ENCODE measurements at regions not wholly inside any gene's neighbourhood (a gene's known extent, or its start where the extent isn't known, plus 50 kb on each side); places are given as distances from the start of the nearest gene placed in this dataset.

DNA sequence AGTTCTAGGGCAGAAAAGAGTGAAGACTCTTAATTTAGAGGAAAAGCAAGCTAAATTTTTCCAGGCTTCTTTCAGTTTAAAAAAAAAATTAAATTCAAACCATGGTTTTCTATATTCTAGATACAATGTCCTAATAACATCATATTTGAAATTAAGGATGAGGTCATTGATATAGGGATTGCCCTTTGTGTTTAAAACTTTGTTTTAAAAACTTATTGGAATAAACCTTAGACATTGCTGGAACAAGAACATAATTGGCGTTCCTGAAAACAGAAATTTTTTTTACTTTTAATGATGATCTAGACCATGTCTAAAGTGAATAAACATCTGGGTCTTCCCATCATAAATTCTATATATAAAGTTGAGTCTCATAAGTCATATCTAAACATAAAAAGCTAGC is 859.4 kb upstream of the CHORDC1 start:
- TF ChIP-seq, protein P1, sequence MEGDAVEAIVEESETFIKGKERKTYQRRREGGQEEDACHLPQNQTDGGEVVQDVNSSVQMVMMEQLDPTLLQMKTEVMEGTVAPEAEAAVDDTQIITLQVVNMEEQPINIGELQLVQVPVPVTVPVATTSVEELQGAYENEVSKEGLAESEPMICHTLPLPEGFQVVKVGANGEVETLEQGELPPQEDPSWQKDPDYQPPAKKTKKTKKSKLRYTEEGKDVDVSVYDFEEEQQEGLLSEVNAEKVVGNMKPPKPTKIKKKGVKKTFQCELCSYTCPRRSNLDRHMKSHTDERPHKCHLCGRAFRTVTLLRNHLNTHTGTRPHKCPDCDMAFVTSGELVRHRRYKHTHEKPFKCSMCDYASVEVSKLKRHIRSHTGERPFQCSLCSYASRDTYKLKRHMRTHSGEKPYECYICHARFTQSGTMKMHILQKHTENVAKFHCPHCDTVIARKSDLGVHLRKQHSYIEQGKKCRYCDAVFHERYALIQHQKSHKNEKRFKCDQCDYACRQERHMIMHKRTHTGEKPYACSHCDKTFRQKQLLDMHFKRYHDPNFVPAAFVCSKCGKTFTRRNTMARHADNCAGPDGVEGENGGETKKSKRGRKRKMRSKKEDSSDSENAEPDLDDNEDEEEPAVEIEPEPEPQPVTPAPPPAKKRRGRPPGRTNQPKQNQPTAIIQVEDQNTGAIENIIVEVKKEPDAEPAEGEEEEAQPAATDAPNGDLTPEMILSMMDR (IDR thresholded peaks at IDR 0.05), result no peak

DNA sequence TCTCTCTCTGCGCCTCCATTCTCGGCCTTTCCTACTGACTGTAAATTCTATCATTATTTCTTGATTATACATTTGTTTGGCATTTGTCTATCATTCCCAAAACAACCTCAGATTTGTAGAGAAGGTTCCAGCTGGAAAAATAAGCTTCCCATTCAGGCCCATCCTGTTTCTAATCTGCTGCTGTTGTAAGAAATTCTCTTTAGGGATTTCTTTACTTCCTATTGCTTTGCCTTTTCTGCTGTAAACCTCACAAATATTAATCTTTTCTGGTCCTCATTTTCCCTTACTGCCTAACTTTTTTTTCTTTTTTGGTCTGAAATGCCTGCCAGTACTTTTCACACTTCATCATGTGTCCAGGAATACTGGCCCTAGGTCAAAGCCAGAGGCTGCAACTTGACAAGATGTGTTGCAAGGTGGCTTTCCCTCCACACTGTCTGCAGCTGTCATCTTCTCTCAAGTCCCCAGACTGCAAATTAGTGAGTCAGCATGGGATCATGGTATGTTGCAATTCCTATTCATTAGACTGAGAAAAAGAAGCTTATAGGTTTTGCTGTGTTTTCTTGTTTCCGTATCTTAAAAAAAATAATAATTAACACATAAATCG is 858.7 kb upstream of the CHORDC1 start:
- TF ChIP-seq, protein P1 (IDR thresholded peaks at IDR 0.05), result no peak

DNA sequence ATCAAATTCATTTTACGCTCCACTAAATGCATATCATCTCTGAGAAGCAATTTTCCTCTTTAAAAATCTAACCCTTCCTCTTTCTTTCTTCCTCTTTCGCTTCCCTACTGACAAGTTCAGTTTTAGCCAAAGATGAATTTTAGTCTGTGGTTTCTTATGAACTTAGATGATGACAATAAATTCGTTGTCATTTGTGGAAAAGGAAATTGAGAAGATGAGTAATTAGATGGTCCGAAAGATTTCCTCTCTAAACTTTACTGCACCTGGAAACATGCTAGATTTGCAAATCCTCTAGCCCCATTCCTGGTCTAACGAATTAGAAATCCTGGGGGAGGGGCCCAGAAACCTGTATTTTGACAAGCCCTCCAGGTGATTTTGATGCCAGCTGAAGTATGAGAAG is 855.4 kb upstream of the CHORDC1 start:
- TF ChIP-seq, protein P1 (IDR thresholded peaks at IDR 0.05), result no peak

DNA sequence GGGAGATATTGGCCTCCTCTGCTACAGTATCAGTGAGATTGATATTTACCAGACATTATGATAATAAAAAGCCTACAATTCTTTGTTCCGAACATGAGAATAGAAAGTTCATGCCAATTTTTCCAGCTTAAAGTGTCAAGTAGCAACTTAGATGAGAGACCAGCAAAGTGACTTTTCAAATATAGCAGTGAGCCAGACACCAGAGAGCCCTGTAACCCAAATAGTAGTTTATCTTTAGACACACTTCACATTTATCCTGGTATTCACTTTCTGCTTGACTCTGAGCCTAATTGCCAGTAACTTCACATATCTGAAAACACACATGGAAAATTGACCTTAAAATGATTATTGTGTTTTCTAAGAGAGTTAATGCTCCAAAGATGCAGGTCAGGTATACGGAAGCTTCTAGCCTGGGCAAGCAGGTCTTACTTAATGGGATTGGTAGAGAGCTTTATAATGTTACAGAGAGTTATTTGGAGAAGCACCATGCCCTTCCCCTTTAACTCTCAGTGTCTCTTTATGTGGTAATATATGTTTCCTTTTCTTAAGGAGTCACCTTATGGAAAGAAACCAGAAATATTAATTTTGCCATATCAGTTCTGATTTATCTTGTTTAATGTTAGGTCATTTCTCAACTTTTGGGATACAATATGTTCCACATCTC is 852.3 kb upstream of the CHORDC1 start:
- TF ChIP-seq, protein P1 (IDR thresholded peaks at IDR 0.05), result no peak

DNA sequence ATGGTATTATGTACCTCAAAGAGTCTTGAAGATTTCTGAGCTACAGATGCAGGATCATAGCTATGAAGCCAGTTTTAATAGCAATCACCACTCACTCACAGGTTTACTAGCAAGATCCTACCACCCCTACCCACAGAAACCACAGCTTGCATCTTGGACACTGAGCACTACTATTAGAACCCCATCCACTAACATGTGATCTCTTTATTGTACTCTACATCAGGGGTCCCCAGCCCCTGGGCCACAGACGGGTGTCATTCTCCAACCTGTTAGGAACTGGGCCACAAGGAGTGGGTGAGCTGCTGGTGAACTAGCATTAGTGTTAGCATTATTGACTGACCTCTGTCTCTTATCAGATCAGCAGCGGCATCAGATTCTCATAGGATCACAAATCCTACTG is 844.8 kb upstream of the CHORDC1 start:
- TF ChIP-seq, protein P1 (IDR thresholded peaks at IDR 0.05), result no peak

DNA sequence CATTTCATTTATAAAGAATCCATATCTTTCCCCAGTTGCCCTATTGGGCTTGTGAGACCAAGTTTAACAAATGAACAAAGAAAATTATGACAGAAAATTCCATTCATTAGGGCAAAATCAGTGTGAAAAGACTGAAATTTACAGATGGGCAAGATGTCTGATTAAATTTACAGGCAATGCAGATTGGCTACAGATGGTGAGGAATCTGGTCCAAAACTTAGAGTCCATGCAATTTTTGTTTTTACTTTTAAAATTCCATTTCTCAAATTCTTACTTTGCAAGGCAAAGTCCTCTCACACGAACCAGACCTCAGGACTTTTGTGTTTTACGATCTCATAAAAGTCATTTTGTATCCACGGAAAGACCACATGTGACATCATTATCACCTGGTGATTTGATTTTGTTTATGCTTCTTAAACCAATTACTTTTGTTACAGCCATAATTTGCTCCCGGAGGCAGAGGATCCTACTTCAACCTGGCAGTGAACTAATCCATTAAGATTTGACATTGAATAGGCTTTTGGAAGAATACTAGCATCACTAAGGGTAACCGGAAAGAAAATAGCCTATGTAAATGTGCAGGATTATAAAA is 843.7 kb upstream of the CHORDC1 start:
- TF ChIP-seq, protein P1 (IDR thresholded peaks at IDR 0.05), result no peak

DNA sequence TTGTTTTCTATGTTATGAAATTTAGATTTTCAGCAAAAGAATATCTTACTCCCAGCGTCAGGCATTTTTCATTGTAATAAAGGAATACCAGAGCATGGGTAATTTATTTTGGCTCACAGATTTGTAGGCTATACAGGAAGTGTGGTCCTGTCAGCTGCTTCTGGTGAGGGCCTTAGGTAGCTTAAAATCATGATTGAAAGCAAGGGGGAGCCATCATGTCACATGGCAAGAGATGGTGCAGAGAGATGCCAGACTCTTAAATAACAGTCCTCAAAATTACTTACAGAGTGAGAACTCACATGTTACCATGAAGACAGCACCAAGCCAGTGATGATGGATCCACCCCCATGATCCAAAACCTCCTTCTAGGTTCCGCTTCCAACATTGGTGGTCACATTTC is 825.0 kb upstream of the CHORDC1 start:
- TF ChIP-seq, protein P1 (IDR thresholded peaks at IDR 0.05), result no peak

All from LNCAP (cell line).